HUDEP-2 (cell line): ENCODE measurements at regions not wholly inside any gene's neighbourhood (a gene's known extent, or its start where the extent isn't known, plus 50 kb on each side); places are given as distances from the start of the nearest gene placed in this dataset.

Experiments used
- DNase-seq, 76 experiments: peaks; one replicate each; lab custom pipeline; 2025; ENCODE audit not compliant: unreplicated experiment in 76 of 76; lab: John Stamatoyannopoulos, UW

DNA sequence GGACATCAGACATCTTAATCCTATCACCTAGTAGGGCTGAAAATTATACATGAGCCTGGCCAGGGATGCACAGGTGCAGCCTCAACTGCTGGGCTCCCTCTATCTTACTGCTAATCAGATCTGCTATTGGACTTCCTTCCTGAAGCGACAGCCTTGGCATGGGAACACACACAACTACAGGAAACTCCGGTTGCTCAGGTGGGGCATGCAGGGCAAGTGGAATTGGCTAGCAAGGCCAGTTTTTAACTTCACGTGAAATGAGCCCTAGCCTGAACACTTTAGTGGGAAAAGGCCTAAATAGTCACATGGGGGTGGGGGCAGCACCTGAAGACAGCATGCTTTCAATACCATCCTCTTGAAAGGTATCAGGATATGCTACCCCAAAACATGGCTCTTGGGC is 147.9 kb upstream of the NCKAP5 start:
- DNase-seq: no peak

DNA sequence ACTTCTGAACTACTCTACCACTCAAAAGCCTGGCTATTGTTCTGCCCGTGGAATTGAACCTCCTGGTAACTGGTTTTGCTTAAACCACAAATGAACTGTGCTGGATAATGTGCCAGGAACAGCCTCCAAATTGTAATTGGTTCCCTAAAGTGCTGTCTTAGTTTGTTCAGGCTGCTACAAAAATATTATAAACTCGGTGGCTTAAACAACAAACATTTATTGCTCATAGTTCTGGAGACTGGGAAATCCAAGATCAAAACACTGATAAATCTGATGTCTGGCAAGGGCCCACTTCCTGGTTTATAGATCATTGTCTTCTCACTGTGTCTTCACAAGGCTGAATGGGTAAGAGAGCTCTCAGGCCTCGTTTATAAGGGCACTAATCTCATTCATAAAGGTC is 149.2 kb upstream of the NCKAP5 start:
- no peak for DNase-seq

DNA sequence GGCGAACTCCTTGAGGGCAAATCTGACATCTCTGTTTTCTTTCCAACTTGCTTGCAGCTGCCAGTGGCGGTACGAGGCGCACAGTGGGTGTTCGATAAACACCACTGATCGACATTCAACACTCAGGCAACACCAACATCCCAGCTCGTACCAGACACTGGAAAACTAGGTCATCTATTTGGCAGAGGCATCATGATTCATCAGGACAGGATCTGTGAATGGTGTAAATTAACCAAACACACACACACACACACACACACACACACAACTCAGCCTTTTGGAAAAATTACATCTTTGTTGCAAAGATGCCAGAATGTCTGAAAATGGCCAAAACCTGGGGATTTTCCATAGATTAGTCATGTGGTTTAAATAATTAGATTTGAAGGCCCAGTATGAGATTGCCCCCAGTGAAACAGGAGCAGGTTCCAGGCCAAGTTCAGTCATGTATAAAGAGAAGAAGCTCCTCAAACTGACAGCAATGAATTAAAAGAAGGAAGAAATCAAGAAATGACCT is 150.5 kb upstream of the NCKAP5 start:
- no peak for DNase-seq

DNA sequence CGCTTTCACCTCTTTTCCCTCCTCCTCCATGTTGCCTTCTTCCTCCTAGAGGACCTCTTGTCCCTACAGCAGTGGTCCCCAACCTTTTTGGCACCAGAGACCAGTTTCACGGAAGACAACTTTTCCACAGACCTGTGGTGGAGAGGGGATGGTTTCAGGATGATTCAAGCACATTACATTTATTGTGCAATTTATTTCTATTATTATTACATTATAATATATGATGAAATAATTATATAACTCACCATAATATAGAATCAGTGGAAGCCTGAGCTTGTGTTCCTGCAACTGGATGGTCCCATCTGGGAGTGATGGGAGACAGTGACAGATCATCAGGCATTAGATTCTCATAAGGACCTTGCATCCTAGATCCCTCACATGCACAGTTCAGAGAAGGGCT is 152.2 kb upstream of the NCKAP5 start:
- no peak for DNase-seq

DNA sequence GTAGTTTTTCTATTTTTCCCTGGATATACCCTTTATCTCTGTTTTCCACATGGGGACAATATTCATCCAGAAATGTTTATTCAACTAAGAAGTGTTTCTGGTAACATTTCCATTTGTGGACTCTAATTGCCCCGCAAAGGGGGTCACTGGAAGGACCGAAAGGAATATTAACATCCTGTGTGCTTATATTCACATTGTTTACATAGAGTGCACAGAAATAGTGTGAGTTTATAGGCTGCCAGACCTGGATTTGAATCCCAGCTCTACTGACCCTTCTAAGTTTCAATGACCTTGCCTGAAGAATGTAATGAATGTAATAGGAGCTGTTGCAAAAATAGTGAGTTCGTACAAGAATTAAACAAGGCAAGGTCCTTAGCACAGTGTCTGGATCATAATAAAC is 152.9 kb upstream of the NCKAP5 start:
- DNase-seq: no peak

DNA sequence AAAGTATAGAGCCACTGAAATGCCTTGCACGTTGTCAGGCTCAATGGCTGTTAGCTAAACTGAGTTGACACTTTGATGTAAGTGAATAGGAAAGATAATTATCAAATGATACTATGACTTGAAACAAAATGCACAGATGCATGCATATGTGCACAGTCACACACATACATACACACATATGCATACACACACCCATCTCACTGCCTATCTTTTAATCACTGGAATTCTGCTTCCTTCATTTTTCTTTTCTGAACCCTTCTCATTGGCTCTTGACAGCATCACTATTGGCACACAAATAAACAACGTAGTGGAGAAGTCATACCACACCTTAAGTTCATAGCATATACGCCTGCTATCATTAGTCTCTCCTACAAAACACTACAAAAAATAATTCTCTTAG is 154.9 kb upstream of the NCKAP5 start:
- no peak for DNase-seq

DNA sequence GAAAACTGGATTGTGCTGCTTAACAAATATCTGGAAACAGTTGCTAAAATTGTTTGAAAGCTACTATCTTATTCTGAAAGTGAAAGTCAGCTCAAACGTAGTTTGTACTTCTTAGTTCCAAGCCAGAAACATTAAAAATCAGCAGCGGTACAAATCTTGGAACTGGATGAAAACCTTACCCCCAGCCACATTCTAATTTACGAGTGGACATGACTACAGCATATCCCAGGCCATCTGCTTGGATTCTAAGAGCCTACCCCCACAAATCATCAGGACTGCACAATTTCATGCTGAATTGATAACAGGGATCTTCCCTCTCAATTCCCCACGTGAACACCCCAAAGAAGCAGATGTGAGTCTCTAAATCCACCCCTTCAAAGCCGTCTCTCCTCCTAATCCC is 158.7 kb upstream of the NCKAP5 start:
- no peak for DNase-seq

DNA sequence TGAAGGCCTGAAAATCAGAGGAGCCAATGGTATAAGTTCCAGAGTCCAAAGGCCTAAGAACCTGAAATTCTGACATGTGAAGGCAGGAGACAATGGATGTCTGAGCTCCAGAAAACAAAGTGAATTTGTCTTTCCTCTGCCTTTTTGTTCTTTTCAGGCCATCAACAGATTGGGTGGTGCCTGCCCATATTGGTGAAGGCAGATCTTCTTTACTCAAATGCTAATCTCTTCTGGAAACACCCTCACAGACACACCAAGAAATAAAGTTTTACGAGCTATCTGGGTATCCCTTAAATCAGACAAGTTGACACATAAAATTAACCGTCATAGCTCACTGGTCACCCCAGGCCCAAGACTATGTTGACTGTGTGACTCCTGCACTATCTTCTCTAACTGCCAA is 163.8 kb upstream of the NCKAP5 start:
- DNase-seq: no peak

DNA sequence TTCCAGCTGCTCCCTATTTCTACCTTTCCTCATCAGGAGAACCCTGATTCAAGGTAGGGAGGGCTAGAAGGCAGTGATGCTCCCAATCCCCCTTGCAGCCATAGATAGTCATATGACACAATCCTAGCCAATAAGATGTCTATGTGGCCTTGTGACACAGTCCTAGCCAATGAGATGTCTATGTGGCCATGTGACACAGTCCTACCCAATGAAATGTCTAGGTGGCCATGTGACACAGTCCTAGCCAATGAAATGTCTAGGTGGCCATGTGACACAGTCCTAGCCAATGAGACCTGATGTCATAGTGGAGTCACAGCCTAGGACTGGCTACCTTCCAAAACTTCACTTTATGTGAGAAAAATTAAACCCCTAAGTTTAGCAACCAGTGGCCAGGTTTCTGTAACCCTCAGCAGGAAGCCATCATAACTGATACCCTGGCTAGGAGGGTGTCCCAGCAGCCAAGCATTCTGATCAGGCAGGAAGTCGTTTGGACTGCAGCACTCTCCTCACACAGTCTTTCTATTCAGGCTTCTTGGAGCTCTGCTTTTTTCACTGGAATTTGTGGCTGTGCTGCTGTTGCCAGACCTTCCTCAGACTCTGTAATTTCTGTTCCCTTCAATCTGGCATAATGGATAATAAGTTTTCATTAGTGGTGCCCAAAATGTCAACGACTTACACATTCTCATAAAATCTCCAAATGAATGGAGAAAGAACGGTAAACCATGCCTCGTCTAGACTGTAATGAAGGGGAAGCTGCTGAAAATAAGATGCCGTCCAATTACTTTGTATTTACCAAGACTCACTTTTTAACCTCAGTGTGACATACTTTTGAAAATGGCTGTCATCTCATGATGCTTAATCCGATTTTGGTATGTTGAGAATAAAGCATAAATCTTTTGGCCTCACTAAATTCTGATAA is 165.0 kb upstream of the NCKAP5 start:
- DNase-seq: no peak

DNA sequence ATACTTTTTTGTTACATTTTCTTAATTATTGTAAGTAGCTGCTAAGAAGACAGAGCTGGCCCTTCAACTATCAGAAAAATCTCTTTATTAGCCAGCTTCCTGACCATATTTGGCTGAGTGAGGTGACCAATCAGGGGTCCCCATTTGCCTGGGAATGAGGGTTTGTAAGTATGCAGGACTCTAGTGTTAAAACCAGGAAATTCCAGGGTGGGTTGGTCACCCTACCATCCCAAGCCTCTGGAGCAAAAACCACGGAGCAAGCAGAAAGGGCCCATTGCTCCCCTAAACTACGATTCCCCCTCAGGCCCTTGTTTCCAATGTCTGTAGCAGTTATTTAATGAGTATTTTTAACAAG is 165.6 kb upstream of the NCKAP5 start:
- no peak for DNase-seq

DNA sequence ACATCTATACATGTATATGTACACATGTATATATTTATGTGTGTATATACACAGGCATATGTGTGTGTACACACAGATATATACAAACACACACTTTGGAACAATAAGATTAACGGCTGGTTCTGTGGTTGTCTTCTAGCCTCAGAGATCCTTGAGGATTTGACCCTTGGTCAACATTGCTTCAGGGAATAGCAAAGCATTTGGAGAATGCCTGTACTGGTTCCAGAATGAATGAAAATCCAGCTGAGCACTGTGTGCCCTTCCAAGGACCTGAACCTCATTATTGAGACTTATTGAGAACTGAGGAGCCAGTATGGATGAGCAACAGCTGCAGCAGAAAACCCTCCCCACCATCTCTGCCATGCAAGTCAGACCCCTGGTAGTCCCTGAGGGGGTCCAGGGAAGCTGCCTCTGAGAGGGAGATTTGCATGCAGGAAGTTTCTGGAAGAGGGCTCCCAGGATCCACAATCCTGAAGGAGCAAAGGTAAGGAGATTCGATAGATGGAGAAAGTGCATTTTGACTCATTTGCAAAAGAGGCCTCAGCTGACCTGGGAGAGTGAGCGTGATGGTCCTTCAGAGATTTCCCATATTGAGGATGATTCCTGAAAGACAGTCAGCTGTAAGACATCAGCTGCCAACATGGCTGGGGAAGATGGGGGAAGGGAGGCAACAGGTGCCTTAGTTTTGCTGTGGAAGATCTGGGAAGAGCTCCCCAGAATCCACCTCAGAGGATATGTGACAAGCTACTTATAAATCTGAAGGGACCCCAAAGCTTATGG is 166.6 kb upstream of the NCKAP5 start:
- DNase-seq: no peak

DNA sequence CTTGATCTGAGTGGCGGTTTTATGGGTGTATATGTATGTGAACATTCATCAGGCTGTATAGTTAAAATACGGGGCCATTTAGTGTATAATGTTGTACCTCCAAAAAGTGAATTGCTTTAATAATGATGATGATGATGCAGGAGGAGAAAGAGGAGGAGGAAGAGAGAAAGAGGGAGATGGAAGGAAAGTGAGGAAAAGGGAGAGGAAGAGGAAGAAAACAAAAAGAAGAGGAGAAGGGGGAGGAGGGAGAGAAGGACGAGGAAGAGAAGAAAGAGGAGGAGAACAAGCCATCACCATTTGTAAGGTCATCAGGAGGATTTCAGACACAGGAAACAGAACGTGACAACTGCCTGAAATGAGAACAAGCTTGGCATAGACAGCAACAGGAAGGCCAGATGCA is 168.4 kb upstream of the NCKAP5 start:
- no peak for DNase-seq

DNA sequence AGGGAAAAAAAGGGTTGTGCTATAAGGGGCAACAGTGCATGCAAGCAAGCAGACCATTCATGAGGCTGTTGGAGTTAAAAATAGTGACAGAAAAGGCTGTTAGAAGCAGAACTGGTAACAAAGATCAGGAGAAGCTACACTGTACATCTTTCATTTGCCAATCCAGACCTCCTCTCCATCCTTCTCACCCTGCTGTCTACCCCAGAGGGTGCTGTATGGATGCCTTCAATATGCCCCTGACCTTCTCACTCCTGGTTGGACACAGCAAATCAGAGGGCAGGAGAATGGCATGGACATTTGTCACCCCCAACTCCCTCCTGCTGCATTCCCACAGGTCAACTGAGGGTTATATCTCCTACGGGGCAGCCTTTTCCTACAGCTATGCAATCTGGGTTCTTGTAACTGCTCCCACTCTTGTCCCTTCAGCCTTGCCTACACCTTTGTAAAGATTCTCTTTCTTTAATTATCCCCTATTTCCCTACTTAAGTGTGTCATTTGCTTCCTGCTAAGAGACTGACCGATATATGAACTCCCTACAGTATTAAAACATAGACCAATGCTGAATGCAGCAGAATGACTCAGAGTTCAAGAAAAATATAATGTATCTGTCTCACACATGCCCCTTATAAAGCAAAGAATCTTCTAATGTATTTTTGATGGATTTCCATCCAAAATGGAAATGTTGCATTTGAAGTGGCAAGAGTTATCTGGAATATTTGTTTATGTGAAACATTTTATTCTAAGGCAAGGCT is 169.2 kb upstream of the NCKAP5 start:
- DNase-seq: no peak

DNA sequence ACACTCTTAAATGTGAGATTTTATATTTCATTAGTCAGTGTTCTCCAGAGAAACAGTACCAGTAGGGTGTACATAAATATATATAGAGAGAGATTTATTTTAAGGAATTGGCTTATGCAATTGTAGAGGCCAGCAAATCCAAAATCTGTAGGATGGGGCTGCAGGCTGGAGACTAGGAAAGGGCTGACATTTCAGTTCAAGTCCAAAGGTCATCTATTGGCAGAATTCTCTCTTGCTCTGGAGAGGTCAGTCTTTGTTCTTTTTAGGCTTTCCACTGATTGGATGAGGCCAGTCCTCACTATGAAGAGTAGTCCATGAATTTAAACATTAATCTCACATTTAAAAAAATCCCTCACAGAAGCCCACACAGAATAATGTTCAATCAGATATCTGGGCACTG is 170.8 kb upstream of the NCKAP5 start:
- no peak for DNase-seq

DNA sequence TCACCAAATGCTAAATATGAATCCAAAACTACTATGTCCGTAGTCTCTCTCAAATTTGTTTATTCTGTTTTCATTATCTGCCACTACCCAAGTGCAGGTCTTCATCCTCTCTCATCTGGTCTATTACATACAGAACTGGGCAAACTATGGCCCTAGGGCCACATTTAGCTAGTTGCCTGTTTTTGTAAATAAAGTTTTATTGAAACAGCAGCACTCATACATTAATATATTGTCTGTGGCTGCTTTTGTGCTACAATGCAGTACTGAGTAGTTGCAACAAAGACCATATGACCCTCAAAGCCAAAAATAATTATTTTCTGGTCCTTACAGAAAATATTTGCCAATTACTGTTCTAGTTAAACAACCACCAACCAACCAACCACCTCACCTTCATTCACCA is 172.2 kb upstream of the NCKAP5 start:
- no peak for DNase-seq

DNA sequence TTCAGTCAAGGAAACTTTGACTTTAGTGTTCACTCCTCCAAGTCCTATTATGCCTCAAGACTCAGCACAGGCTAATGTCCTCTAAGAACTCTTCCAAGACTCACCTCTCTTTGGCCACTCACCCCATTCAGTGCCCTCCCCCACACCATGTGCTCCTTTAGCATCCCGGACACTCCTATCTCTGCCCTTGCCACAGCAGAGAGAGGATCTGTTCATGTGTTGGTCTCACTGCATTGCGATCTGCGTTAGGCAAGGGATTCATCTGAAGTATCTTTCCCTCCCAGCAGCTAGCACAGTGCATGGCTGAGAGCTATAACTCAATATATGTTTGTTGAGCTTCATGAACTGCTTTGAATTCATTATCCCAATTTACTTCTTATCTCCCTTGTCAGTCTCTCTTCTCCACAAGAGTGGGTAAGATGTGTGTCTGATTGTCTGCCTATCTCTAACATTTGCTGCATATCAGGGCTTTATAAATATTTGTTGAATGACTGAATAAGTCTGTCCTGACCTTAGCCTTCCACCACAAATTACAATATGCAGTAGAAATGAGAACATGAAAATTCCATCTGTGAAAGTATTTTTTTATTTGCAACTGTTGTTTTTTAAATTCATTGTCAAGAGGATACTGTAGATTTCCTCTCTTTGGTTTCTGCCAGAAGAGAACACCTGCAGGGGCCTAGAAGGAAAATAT is 179.9 kb upstream of the NCKAP5 start:
- no peak for DNase-seq

DNA sequence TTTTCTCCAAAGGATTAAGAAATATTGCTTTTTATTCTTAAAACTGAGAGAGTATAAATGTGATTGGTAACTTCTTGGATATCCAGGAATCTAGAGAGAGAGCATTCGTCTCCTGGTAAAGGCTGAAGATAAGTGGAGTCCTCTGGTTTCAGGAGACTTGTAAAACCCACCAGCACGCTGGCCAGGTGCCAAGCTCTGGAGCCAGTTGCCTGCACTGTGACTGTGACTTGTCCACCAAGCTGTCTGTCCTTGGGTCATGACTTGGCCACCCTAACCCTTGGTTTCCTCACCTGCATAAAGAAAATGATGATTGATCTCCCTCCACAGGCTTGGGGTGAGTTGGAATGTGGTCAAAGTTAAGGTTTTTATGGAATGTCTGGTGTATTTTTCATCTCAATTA is 185.4 kb upstream of the NCKAP5 start:
- DNase-seq: no peak

DNA sequence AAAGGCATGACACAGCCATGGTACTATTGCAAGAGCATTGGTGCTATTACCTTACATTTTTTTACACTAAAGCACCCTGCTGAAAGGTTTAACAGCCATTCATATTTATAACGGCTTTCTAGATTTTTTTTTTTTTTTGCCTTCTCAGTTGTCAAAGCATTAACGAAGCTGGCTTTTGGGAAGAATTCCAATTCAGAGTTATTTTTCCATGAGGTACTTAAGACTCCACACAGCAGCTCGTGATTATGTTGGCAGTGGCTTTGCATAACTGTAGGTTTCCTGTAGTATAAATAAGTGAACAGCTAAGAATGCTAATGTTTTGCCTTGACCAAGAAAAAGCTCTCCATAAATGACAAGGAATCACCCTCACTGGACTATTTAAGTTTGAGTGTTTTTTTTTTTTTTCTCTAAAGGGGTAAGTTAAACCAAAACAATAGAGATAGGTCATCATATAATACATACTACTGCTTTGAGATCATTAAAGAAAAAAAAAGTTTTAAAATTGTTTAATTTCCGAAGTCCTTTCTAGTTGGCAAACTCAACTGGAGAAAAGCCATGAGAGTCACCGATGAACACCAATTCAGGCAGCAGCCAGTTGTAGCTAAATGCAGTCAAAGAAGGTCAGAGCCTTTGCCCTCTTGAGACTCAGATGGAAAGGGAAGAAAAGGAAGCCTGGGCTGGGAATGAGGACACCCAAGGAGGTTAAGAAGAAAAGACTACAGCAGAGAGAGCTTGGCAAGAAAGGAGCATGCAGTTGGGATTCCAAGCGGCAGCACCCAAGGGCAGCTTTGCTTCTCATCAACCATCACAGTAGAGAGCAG is 187.4 kb upstream of the NCKAP5 start:
- no peak for DNase-seq

DNA sequence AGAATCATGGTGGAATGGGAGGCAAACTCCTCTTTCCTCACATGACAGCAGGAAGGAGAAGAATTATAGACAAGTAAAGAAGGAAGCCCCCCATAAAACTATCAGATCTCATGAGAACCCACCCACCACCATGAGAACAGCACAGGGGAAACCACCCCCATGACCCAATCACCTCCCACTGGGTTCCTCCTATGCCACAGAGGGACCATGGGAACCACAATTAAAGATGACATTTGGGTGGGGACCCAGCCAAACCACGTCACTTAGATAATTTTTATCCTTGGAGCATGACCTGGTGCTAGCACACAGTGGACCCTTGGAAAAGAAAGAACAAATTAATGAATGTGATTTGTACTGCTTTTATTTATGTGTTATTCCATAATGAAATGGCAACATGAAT is 188.6 kb upstream of the NCKAP5 start:
- no peak for DNase-seq

DNA sequence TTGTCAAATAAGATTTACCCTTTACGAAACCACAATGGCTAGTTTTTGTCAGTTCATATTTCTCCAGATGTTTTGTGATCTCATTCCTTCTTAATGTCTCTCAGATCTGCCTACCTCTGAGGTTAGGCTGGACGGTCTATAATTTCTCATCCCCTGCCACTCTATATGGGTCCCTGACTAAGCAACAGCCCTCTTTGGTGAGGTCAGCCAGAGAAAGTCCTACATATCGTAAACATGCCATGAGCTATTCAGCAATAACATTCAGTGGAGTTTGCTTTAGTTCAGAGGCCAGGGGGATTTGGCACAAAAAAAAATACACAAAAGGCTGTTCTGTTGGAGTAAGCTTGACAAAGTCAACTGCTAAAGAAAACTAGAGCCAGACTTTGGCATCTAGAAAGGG is 192.1 kb upstream of the NCKAP5 start:
- DNase-seq: no peak
